ENCODE measurements at regions not wholly inside any gene's neighbourhood (a gene's known extent, or its start where the extent isn't known, plus 50 kb on each side); places are given as distances from the start of the nearest gene placed in this dataset.

- H3K27me3 ChIP-seq = no peaks in the 10 kb centered on the region
- no peak overlapping the region for H3K4me3 ChIP-seq
- TF ChIP-seq POLR2A (IDR thresholded peaks at IDR 0.05) (no peak), CTCF (IDR thresholded peaks at IDR 0.05) (no peak)
- no peaks in the 10 kb centered on the region for H3K4me1 ChIP-seq
- ATAC-seq (no peak), DNase-seq (no peak)
- no peak overlapping the region for H3K27ac ChIP-seq
- no peaks in the 10 kb centered on the region for H3K9me3 ChIP-seq
- no peaks in the 10 kb centered on the region for H3K36me3 ChIP-seq
- intact Hi-C loops (cut with DNase I) = no loop called here
- WGBS (ENCODE audit: insufficient coverage, low coverage, low lambda C conversion rate, missing lambda C conversion rate) = 59% methylated on average over 2 of the region's 2 CpGs
Measured at GRCh38 chr6:71602385-71603007, 283.9 kb upstream of the RIMS1 start.

DNA sequence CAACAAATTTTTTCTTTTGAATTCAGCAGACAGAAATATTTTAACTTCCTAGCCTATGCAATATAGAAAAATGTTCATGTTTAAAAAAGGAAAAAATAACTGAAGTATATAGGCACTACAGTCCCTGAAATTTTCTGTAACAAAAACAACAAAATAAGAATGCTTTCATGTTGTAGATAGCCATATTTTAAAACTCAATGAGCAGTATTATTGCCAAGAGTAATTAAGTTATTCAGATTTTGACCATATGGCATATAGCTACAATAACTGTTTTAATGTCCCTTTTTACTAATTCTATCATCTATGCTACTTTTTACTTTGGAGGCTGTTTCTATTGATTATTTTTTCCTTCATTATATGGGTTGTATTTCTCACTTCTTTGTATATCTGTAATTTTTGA, 283.3 kb upstream of the RIMS1 start:
- DNase-seq (no peak), ATAC-seq (no peak)
- intact Hi-C loops (cut with DNase I) = no loop called here
- Histone ChIP-seq H3K9me3 (no peaks in the 10 kb centered on the region), H3K36me3 (no peaks in the 10 kb centered on the region), H3K4me3 (no peak overlapping the region), H3K27ac (no peak overlapping the region), H3K27me3 (no peaks in the 10 kb centered on the region), H3K4me1 (no peaks in the 10 kb centered on the region)
- no peak for TF ChIP-seq CTCF (IDR thresholded peaks at IDR 0.05)
- no peak for TF ChIP-seq POLR2A (IDR thresholded peaks at IDR 0.05)

- Histone ChIP-seq H3K4me1 (no peaks in the 10 kb centered on the region), H3K9me3 (no peaks in the 10 kb centered on the region), H3K27ac (no peak overlapping the region), H3K27me3 (no peaks in the 10 kb centered on the region), H3K4me3 (no peak overlapping the region), H3K36me3 (no peaks in the 10 kb centered on the region)
- intact Hi-C loops (cut with DNase I) = no loop called here
- WGBS (ENCODE audit: insufficient coverage, low coverage, low lambda C conversion rate, missing lambda C conversion rate) = 70% methylated on average over 1 of the region's 1 CpG
- DNase-seq (no peak), ATAC-seq (no peak)
- TF ChIP-seq POLR2A (IDR thresholded peaks at IDR 0.05) = no peak
- TF ChIP-seq CTCF (IDR thresholded peaks at IDR 0.05) = no peak
Measured at GRCh38 chr6:71608646-71609045, 277.7 kb upstream of the RIMS1 start.

DNA sequence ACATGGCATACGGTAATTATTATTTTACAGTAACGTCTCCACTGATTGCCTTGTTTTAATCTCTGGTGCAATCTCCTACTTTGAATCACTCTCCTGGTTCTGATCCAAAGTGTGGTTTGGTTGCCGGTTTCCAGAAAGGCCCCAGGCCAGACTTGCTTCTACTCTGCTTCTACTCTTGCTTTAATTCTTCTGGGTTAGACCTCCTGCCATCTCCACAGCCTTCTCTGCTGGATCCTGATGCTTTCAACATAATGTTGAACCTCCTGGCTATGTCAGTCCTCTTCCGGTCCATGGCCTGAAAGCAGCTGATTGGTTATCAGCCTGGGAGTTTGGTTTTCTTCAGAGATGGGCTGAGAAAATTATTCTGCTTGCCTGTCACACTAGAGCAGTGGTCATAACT, 266.5 kb upstream of the RIMS1 start:
- intact Hi-C loops (cut with DNase I) = no loop called here
- WGBS (ENCODE audit: insufficient coverage, low coverage, low lambda C conversion rate, missing lambda C conversion rate) = 32% methylated on average over 4 of the region's 4 CpGs
- DNase-seq (no peak), ATAC-seq (no peak)
- H3K4me3 ChIP-seq = no peak overlapping the region
- H3K27me3 ChIP-seq = no peaks in the 10 kb centered on the region
- H3K4me1 ChIP-seq = no peaks in the 10 kb centered on the region
- no peak overlapping the region for H3K27ac ChIP-seq
- no peaks in the 10 kb centered on the region for H3K9me3 ChIP-seq
- no peak for TF ChIP-seq POLR2A (IDR thresholded peaks at IDR 0.05)
- TF ChIP-seq CTCF (IDR thresholded peaks at IDR 0.05) = no peak
- no peaks in the 10 kb centered on the region for H3K36me3 ChIP-seq
